Activated T-cell treated with anti-CD3 and anti-CD28 coated beads, Interleukin-2, amount 50 U/mL, for 24 hours (primary cell): ENCODE measurements at regions not wholly inside any gene's neighbourhood (a gene's known extent, or its start where the extent isn't known, plus 50 kb on each side); places are given as distances from the start of the nearest gene placed in this dataset.
A peak's percentile ranks its signal among the peaks of the same experiment; 100 is the strongest.
"Not testable (repeated sequence)": the region's sequence is repeated elsewhere in the genome, so short reads cannot be mapped to it uniquely, and the experiment has no call there.

ENCODE experiments used
- DNase-seq: peaks from one replicate; pipeline ENCODE4 v3.0.0-alpha.2; 2020
- H3K27ac Mint-ChIP-seq: 2 replicates; pipeline ENCODE4 v1.8.0; 2020; ENCODE audit warnings: mild to moderate bottlenecking, mixed read lengths
- H3K27me3 Mint-ChIP-seq: 2 replicates; pipeline ENCODE4 v1.8.0; 2020; ENCODE audit warnings: mixed read lengths
- H3K36me3 Mint-ChIP-seq: 2 replicates; pipeline ENCODE4 v1.8.0; 2020; ENCODE audit warnings: low read depth, mixed read lengths
- H3K4me1 Mint-ChIP-seq: 2 replicates; pipeline ENCODE4 v1.8.0; 2020; ENCODE audit warnings: low read depth, mixed read lengths
- H3K4me3 Mint-ChIP-seq: 2 replicates; pipeline ENCODE4 v1.8.0; 2020; ENCODE audit warnings: mild to moderate bottlenecking, moderate library complexity, mixed read lengths
- H3K9me3 Mint-ChIP-seq: 2 replicates; pipeline ENCODE4 v1.8.0; 2020; ENCODE audit warnings: mixed read lengths

- Mint-ChIP-seq H3K27ac (no peak overlapping the region), H3K4me1 (peaks cover 2% of the 10 kb centered on the region), H3K4me3 (no peak overlapping the region), H3K9me3 (peaks cover 1% of the 10 kb centered on the region), H3K27me3 (peaks cover 20% of the 10 kb centered on the region), H3K36me3 (no peaks in the 10 kb centered on the region)
- no peak for DNase-seq
Measured at GRCh38 chrX:65451663-65452062, 82.9 kb downstream of the LAS1L start.

DNA sequence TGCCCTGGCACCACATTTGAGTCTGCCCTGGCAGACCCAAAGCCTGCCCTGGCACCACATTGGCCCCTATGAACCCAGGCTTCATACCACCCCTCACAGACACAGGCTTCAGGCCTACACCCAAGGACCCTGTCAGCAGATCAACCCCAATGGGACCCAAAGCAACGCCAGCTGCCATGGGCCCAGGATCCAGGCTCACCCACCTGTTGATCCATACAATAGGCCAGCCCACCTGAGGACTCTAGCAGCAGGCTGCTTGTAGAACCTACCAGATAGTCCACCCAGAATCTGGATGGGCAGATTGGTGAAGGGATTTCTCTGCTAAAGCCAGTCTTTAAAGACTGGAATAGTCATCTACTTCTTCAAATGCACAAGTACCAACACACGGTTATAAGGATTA is 114.4 kb downstream of the LAS1L start:
- H3K27me3 Mint-ChIP-seq: no peaks in the 10 kb centered on the region
- no peak for DNase-seq
- no peaks in the 10 kb centered on the region for H3K36me3 Mint-ChIP-seq
- H3K4me1 Mint-ChIP-seq: no peaks in the 10 kb centered on the region
- H3K27ac Mint-ChIP-seq: no peak overlapping the region
- peaks cover 2% of the 10 kb centered on the region for H3K9me3 Mint-ChIP-seq
- H3K4me3 Mint-ChIP-seq: no peak overlapping the region

DNA sequence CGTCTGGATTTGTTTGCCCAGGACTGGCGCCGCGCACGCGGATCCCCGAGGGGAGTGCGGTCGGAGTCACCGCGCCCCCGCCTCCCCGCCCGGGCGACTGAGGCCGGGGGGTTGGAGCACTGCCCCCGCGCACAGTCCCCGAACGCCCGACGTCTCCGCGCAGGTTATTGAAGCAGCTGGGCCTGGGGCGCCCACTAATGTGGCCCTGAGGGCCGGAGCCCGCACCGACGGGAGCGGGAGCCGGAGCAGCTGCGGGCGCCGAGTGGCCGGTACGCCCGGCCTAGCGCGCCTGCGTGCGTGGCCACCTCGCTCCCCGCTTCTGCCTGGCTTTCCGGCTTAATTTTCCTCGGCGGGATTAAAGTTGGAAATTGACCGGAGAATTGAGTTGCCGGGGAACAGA is 126.9 kb downstream of the LAS1L start:
- not testable (repeated sequence) for H3K9me3 Mint-ChIP-seq, H3K27ac Mint-ChIP-seq, H3K36me3 Mint-ChIP-seq, H3K4me1 Mint-ChIP-seq, DNase-seq
- Mint-ChIP-seq H3K27me3 (peaks cover 55% of the 10 kb centered on the region), H3K4me3 (peak overlapping the region; percentile 31)

- no peak for DNase-seq
- H3K36me3 Mint-ChIP-seq: no peaks in the 10 kb centered on the region
Measured at GRCh38 chrX:65407157-65407626, 127.4 kb downstream of the LAS1L start.

DNA sequence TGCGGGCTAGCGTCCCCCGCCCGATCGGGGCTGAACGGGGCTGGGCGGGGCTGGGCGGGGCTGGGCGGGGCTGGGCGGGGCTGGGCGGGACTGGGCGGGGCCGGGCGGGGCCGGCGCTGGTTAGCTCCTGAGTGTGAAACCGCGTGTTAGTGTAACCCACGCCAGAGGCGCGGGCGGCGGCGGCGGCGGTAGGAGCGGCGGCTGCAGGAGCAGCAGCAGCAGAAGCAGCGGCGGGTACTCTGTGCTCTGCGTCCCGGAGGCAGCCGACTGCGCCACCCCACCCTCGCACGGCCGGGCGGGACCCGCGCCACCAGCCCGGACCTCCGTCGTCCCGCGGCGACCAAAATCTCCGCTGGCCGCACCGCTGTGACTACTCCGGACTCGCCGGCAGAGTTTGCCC is 128.1 kb downstream of the LAS1L start:
- Mint-ChIP-seq H3K9me3 (peaks cover 8% of the 10 kb centered on the region), H3K36me3 (no peaks in the 10 kb centered on the region), H3K4me3 (peak overlapping the region; percentile 56), H3K4me1 (peaks cover 5% of the 10 kb centered on the region), H3K27ac (no peak overlapping the region), H3K27me3 (peaks cover 59% of the 10 kb centered on the region)
- peak; percentile 44 for DNase-seq

More at GRCh38 chrX:65407157-65407626, 127.4 kb downstream of the LAS1L start:
- no peak overlapping the region for H3K27ac Mint-ChIP-seq
- H3K9me3 Mint-ChIP-seq: peaks cover 8% of the 10 kb centered on the region
- H3K4me3 Mint-ChIP-seq: peak overlapping the region; percentile 56
- H3K4me1 Mint-ChIP-seq: peaks cover 5% of the 10 kb centered on the region
- peaks cover 58% of the 10 kb centered on the region for H3K27me3 Mint-ChIP-seq

DNA sequence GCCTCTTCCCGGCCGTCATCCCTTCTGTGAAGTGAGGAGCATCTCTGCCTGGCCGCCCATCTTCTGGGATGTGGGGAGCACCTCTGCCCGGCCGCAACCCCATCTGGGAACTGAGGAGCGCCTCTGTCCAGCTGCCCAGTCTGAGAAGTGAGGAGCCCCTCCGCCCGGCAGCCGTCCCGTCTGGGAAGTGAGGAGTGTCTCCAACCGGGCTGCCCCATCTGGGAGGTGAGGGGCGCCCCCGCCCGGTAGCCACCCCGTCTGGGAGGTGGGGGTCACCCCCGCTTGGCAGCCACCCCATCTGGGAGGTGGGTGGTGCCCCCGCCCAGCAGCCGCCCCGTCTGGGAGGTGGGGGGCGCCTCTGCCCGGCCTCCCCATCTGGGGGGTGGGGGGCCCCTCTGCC is 142.3 kb downstream of the LAS1L start:
- Mint-ChIP-seq H3K9me3 (peaks cover 5% of the 10 kb centered on the region), H3K4me1 (no peaks in the 10 kb centered on the region), H3K4me3 (no peak overlapping the region), H3K36me3 (peaks cover 4% of the 10 kb centered on the region), H3K27me3 (peaks cover 28% of the 10 kb centered on the region), H3K27ac (no peak overlapping the region)
- no peak for DNase-seq

- not testable (repeated sequence) for DNase-seq, H3K27me3 Mint-ChIP-seq, H3K36me3 Mint-ChIP-seq, H3K27ac Mint-ChIP-seq, H3K4me1 Mint-ChIP-seq, H3K4me3 Mint-ChIP-seq
- peaks cover 11% of the 10 kb centered on the region for H3K9me3 Mint-ChIP-seq
Measured at GRCh38 chrX:65389120-65389519, 145.5 kb downstream of the LAS1L start.
